Muscle layer of duodenum (tissue), 2 donors: ENCODE measurements at regions not wholly inside any gene's neighbourhood (a gene's known extent, or its start where the extent isn't known, plus 50 kb on each side); places are given as distances from the start of the nearest gene placed in this dataset.

Experiments used
- H3K27ac ChIP-seq: one replicate; pipeline ENCODE4 v1.7.0; 2013; ENCODE audit warnings: mild to moderate bottlenecking, low read length
- H3K27me3 ChIP-seq: one replicate; pipeline ENCODE4 v1.7.0; 2013; ENCODE audit warnings: low read depth, mild to moderate bottlenecking, control low read depth, low read length
- H3K36me3 ChIP-seq, 2 donors: one replicate each; pipeline ENCODE4 v1.7.0; 2013; ENCODE audit warnings: low read length in 2 of 2, control low read depth in 1 of 2, mild to moderate bottlenecking in 1 of 2; ENCODE audit not compliant: insufficient read depth in 2 of 2, control insufficient read depth in 1 of 2
- H3K4me1 ChIP-seq, 2 donors: one replicate each; pipeline ENCODE4 v1.7.0; 2013; ENCODE audit warnings: low read length in 2 of 2, mild to moderate bottlenecking in 2 of 2, control low read depth in 1 of 2, moderate library complexity in 1 of 2; ENCODE audit not compliant: insufficient read depth in 2 of 2, control insufficient read depth in 1 of 2
- H3K4me3 ChIP-seq, 2 donors: one replicate each; pipeline ENCODE4 v1.7.0; 2013; ENCODE audit warnings: low read length in 2 of 2, low read depth in 1 of 2, mild to moderate bottlenecking in 1 of 2
- H3K9me3 ChIP-seq, 2 donors: one replicate each; pipeline ENCODE4 v1.7.0; 2013; ENCODE audit warnings: low read length in 2 of 2, control low read depth in 1 of 2, mild to moderate bottlenecking in 1 of 2; ENCODE audit not compliant: control insufficient read depth in 1 of 2
- donor health status: healthy.

GRCh38 chr18:43526426-43527145 lies 249.3 kb upstream of the SYT4 start:
- Histone ChIP-seq H3K36me3 (no peaks in the 10 kb centered on the region), H3K9me3 (no peaks in the 10 kb centered on the region), H3K4me1 (peaks cover 0 to 5% of the 10 kb centered on the region in 2 donors), H3K4me3 (no peak overlapping the region), H3K27ac (no peak overlapping the region), H3K27me3 (no peaks in the 10 kb centered on the region)

- Histone ChIP-seq H3K27ac (no peak overlapping the region), H3K36me3 (no peaks in the 10 kb centered on the region), H3K9me3 (no peaks in the 10 kb centered on the region), H3K4me1 (peaks cover 0 to 5% of the 10 kb centered on the region in 2 donors), H3K27me3 (no peaks in the 10 kb centered on the region), H3K4me3 (no peak overlapping the region)
Measured at GRCh38 chr18:43531438-43531837, 254.1 kb upstream of the SYT4 start.

- no peaks in the 10 kb centered on the region for H3K4me1 ChIP-seq
- no peak overlapping the region for H3K27ac ChIP-seq
- H3K36me3 ChIP-seq, result no peaks in the 10 kb centered on the region
- no peaks in the 10 kb centered on the region for H3K27me3 ChIP-seq
- H3K9me3 ChIP-seq, result no peaks in the 10 kb centered on the region
- H3K4me3 ChIP-seq, result no peak overlapping the region
Measured at GRCh38 chr18:43533371-43533770, 256.1 kb upstream of the SYT4 start.

- H3K9me3 ChIP-seq, result no peaks in the 10 kb centered on the region
- no peaks in the 10 kb centered on the region for H3K4me1 ChIP-seq
- no peak overlapping the region for H3K4me3 ChIP-seq
- no peaks in the 10 kb centered on the region for H3K27me3 ChIP-seq
- no peaks in the 10 kb centered on the region for H3K36me3 ChIP-seq
- H3K27ac ChIP-seq, result no peak overlapping the region
Measured at GRCh38 chr18:43534511-43534910, 257.2 kb upstream of the SYT4 start.

- no peaks in the 10 kb centered on the region for H3K9me3 ChIP-seq
- H3K4me3 ChIP-seq, result no peak overlapping the region
- no peak overlapping the region for H3K27ac ChIP-seq
- H3K27me3 ChIP-seq, result no peaks in the 10 kb centered on the region
- no peaks in the 10 kb centered on the region for H3K4me1 ChIP-seq
- H3K36me3 ChIP-seq, result no peaks in the 10 kb centered on the region
Measured at GRCh38 chr18:43539862-43540261, 262.6 kb upstream of the SYT4 start.

- H3K4me1 ChIP-seq, result no peaks in the 10 kb centered on the region
- no peak overlapping the region for H3K27ac ChIP-seq
- no peaks in the 10 kb centered on the region for H3K36me3 ChIP-seq
- no peak overlapping the region for H3K4me3 ChIP-seq
- H3K27me3 ChIP-seq, result no peaks in the 10 kb centered on the region
- no peaks in the 10 kb centered on the region for H3K9me3 ChIP-seq
Measured at GRCh38 chr18:43542016-43542415, 264.7 kb upstream of the SYT4 start.

GRCh38 chr18:43543236-43543635 lies 265.9 kb upstream of the SYT4 start:
- H3K27me3 ChIP-seq, result no peaks in the 10 kb centered on the region
- no peaks in the 10 kb centered on the region for H3K9me3 ChIP-seq
- no peak overlapping the region for H3K27ac ChIP-seq
- no peaks in the 10 kb centered on the region for H3K36me3 ChIP-seq
- H3K4me3 ChIP-seq, result no peak overlapping the region
- no peaks in the 10 kb centered on the region for H3K4me1 ChIP-seq

GRCh38 chr18:43547456-43547855 lies 270.2 kb upstream of the SYT4 start:
- Histone ChIP-seq H3K4me1 (no peaks in the 10 kb centered on the region), H3K27ac (no peak overlapping the region), H3K4me3 (no peak overlapping the region), H3K9me3 (peaks cover 0 to 6% of the 10 kb centered on the region in 2 donors), H3K36me3 (no peaks in the 10 kb centered on the region), H3K27me3 (no peaks in the 10 kb centered on the region)

- Histone ChIP-seq H3K27ac (no peak overlapping the region), H3K36me3 (no peaks in the 10 kb centered on the region), H3K4me3 (no peak overlapping the region), H3K4me1 (no peaks in the 10 kb centered on the region), H3K27me3 (no peaks in the 10 kb centered on the region), H3K9me3 (peaks cover 0 to 3% of the 10 kb centered on the region in 2 donors)
Measured at GRCh38 chr18:43559507-43559906, 282.2 kb upstream of the SYT4 start.

- Histone ChIP-seq H3K36me3 (no peaks in the 10 kb centered on the region), H3K27ac (no peak overlapping the region), H3K9me3 (no peaks in the 10 kb centered on the region), H3K27me3 (no peaks in the 10 kb centered on the region), H3K4me3 (no peak overlapping the region), H3K4me1 (no peaks in the 10 kb centered on the region)
Measured at GRCh38 chr18:43563780-43564179, 286.5 kb upstream of the SYT4 start.

- Histone ChIP-seq H3K36me3 (no peaks in the 10 kb centered on the region), H3K27ac (no peak overlapping the region), H3K9me3 (no peaks in the 10 kb centered on the region), H3K4me3 (no peak overlapping the region), H3K27me3 (no peaks in the 10 kb centered on the region), H3K4me1 (no peaks in the 10 kb centered on the region)
Measured at GRCh38 chr18:43570593-43570992, 293.3 kb upstream of the SYT4 start.

GRCh38 chr18:43571078-43571689 lies 293.9 kb upstream of the SYT4 start:
- Histone ChIP-seq H3K4me3 (no peak overlapping the region), H3K27ac (no peak overlapping the region), H3K4me1 (no peaks in the 10 kb centered on the region)

More at GRCh38 chr18:43571078-43571689, 293.9 kb upstream of the SYT4 start:
- Histone ChIP-seq H3K27me3 (no peaks in the 10 kb centered on the region), H3K9me3 (no peaks in the 10 kb centered on the region), H3K36me3 (no peaks in the 10 kb centered on the region)
